ENCODE measurements at regions not wholly inside any gene's neighbourhood (a gene's known extent, or its start where the extent isn't known, plus 50 kb on each side); places are given as distances from the start of the nearest gene placed in this dataset.

- no peak for TF ChIP-seq CTCF (IDR thresholded peaks at IDR 0.05)
- no peaks in the 10 kb centered on the region for H3K36me3 ChIP-seq
- H3K27ac ChIP-seq: no peak overlapping the region
- no peaks in the 10 kb centered on the region for H3K4me1 ChIP-seq (ENCODE audit: control insufficient read depth in 1 of 2, low read depth in 2 of 2)
- H3K27me3 ChIP-seq (replicated peaks; ENCODE audit: insufficient read depth): no peaks in the 10 kb centered on the region
- no peak overlapping the region for H3K4me3 ChIP-seq
- no peaks in the 10 kb centered on the region for H3K9me3 ChIP-seq
- no peak for ATAC-seq (ENCODE audit: insufficient number of reproducible peaks, low FRiP score, low read depth)
- no peak for DNase-seq (ENCODE audit: low spot score)
Measured at GRCh38 chr5:66255714-66256113, 111.6 kb downstream of the SREK1 start.

- H3K9me3 ChIP-seq: no peaks in the 10 kb centered on the region
- no peaks in the 10 kb centered on the region for H3K36me3 ChIP-seq
- TF ChIP-seq CTCF (IDR thresholded peaks at IDR 0.05): no peak
- DNase-seq (ENCODE audit: low spot score) (no peak), ATAC-seq (ENCODE audit: insufficient number of reproducible peaks, low FRiP score, low read depth) (no peak)
- no peaks in the 10 kb centered on the region for H3K4me1 ChIP-seq (ENCODE audit: control insufficient read depth in 1 of 2, low read depth in 2 of 2)
- no peak overlapping the region for H3K27ac ChIP-seq
- peaks cover 5% of the 10 kb centered on the region for H3K27me3 ChIP-seq (replicated peaks; ENCODE audit: insufficient read depth)
- H3K4me3 ChIP-seq: no peak overlapping the region
Measured at GRCh38 chr5:66273121-66273520, 129.0 kb downstream of the SREK1 start.

- Histone ChIP-seq H3K27ac (no peak overlapping the region), H3K27me3 (replicated peaks; ENCODE audit: insufficient read depth) (no peaks in the 10 kb centered on the region), H3K4me1 (ENCODE audit: control insufficient read depth in 1 of 2, low read depth in 2 of 2) (peaks cover 0 to 4% of the 10 kb centered on the region in 2 donors), H3K9me3 (no peaks in the 10 kb centered on the region), H3K4me3 (no peak overlapping the region), H3K36me3 (no peaks in the 10 kb centered on the region)
- TF ChIP-seq CTCF (IDR thresholded peaks at IDR 0.05): no peak
- DNase-seq (ENCODE audit: low spot score) (no peak), ATAC-seq (ENCODE audit: insufficient number of reproducible peaks, low FRiP score, low read depth) (no peak)
Measured at GRCh38 chr5:66276986-66277385, 132.9 kb downstream of the SREK1 start.

GRCh38 chr5:66277981-66278380, 133.9 kb downstream of the SREK1 start:
- ATAC-seq (ENCODE audit: insufficient number of reproducible peaks, low FRiP score, low read depth): no peak
- peaks cover 0 to 4% of the 10 kb centered on the region in 2 donors for H3K4me1 ChIP-seq (ENCODE audit: control insufficient read depth in 1 of 2, low read depth in 2 of 2)

GRCh38 chr5:66281294-66281693, 137.2 kb downstream of the SREK1 start:
- DNase-seq (ENCODE audit: low spot score) (no peak), ATAC-seq (ENCODE audit: insufficient number of reproducible peaks, low FRiP score, low read depth) (no peak)
- H3K36me3 ChIP-seq: no peaks in the 10 kb centered on the region
- H3K4me1 ChIP-seq (ENCODE audit: control insufficient read depth in 1 of 2, low read depth in 2 of 2): peaks cover 0 to 4% of the 10 kb centered on the region in 2 donors
- TF ChIP-seq CTCF (IDR thresholded peaks at IDR 0.05): no peak
- no peaks in the 10 kb centered on the region for H3K27me3 ChIP-seq (replicated peaks; ENCODE audit: insufficient read depth)
- H3K27ac ChIP-seq: no peak overlapping the region
- no peak overlapping the region for H3K4me3 ChIP-seq
- H3K9me3 ChIP-seq: no peaks in the 10 kb centered on the region

More at GRCh38 chr5:66277981-66278380, 133.9 kb downstream of the SREK1 start:
- no peak for DNase-seq (ENCODE audit: low spot score)
- Histone ChIP-seq H3K9me3 (no peaks in the 10 kb centered on the region), H3K27me3 (replicated peaks; ENCODE audit: insufficient read depth) (no peaks in the 10 kb centered on the region), H3K36me3 (no peaks in the 10 kb centered on the region), H3K4me3 (no peak overlapping the region), H3K27ac (no peak overlapping the region)
- no peak for TF ChIP-seq CTCF (IDR thresholded peaks at IDR 0.05)

Data from thoracic aorta (tissue), 2 donors.